ENCODE measurements at regions not wholly inside any gene's neighbourhood (a gene's known extent, or its start where the extent isn't known, plus 50 kb on each side); places are given as distances from the start of the nearest gene placed in this dataset.

- no peak for TF ChIP-seq TRIM22 (IDR thresholded peaks at IDR 0.05)
- no peak for TF ChIP-seq NFRKB (IDR thresholded peaks at IDR 0.05)
- no peak for TF ChIP-seq ZNF605 (CRISPR knock-in tag; IDR thresholded peaks at IDR 0.05)
- no peak for TF ChIP-seq NCOA1 (CRISPR knock-in tag; IDR thresholded peaks at IDR 0.05)
- no peak for TF ChIP-seq ZNF83 (CRISPR knock-in tag; IDR thresholded peaks at IDR 0.05; ENCODE audit: borderline replicate concordance)
- TF ChIP-seq ZGPAT (CRISPR knock-in tag; IDR thresholded peaks at IDR 0.05), result peak; percentile 75
- TF ChIP-seq ZEB1 (IDR thresholded peaks at IDR 0.05; ENCODE audit: insufficient replicate concordance, low read depth), result no peak
- TF ChIP-seq ZNF776 (CRISPR knock-in tag; IDR thresholded peaks at IDR 0.05), result no peak
- no peak for TF ChIP-seq CTCF (CRISPR knock-in tag; IDR thresholded peaks at IDR 0.05)
- TF ChIP-seq ZBTB20 (CRISPR knock-in tag; IDR thresholded peaks at IDR 0.05; ENCODE audit: borderline replicate concordance, low read depth), result peak; percentile 100
- TF ChIP-seq CREM (IDR thresholded peaks at IDR 0.05), result peak; percentile 82
- TF ChIP-seq CREM (CRISPR knock-in tag; IDR thresholded peaks at IDR 0.05), result no peak
- peak; percentile 69; the same call in 1 of the 2 replicates for TF ChIP-seq FOXK1 (CRISPR knock-in tag; IDR thresholded peaks at IDR 0.05; ENCODE audit: borderline replicate concordance, low read depth)
- TF ChIP-seq MAFF (IDR thresholded peaks at IDR 0.05; ENCODE audit: low read depth, low read length), result no peak
- TF ChIP-seq ATM (IDR thresholded peaks at IDR 0.05; ENCODE audit: borderline replicate concordance), result no peak
- TF ChIP-seq ZBTB33 (CRISPR knock-in tag; IDR thresholded peaks at IDR 0.05), result no peak
- TF ChIP-seq ZNF33B (CRISPR knock-in tag; IDR thresholded peaks at IDR 0.05), result no peak
- TF ChIP-seq PRDM4 (CRISPR knock-in tag; IDR thresholded peaks at IDR 0.05; ENCODE audit: borderline replicate concordance), result no peak
Observed at GRCh38 chr3:168988853-168989252, 674.7 kb downstream of the MECOM start (continued).
